WTC11 (cell line): ENCODE measurements at regions not wholly inside any gene's neighbourhood (a gene's known extent, or its start where the extent isn't known, plus 50 kb on each side); places are given as distances from the start of the nearest gene placed in this dataset.
A peak's percentile ranks its signal among the peaks of the same experiment; 100 is the strongest.

Source experiments
- ATAC-seq: fragments of 200-7000 bp; cut with Tn5 transposase; 2 replicates; pipeline ENCODE4 v1.10.0; 2021; ENCODE audit warnings: mild to moderate bottlenecking, moderate library complexity
- CTCF ChIA-PET: fragments of 300-600 bp; sonication (Branson Sonifier 250); formaldehyde crosslinking; loops from one replicate; lab custom pipeline; 2021; ENCODE audit warnings: antibody characterized with exemption; lab: Charles Lee
- POLR2A ChIA-PET: fragments of 350-600 bp; sonication (Branson Sonifier 250); formaldehyde crosslinking; loops from one replicate; lab custom pipeline; 2021; ENCODE audit warnings: antibody characterized with exemption; lab: Charles Lee
- DNase-seq: peaks from one replicate; pipeline ENCODE4 v3.0.0; 2021; ENCODE audit warnings: low spot score
- H3K27ac Mint-ChIP-seq: 2 replicates; pipeline ENCODE4 v1.8.0; 2021; ENCODE audit warnings: mixed read lengths
- H3K27me3 Mint-ChIP-seq: 2 replicates; pipeline ENCODE4 v1.8.0; 2021; ENCODE audit warnings: low read depth, mild to moderate bottlenecking, moderate library complexity, mixed read lengths
- H3K36me3 Mint-ChIP-seq: 2 replicates; pipeline ENCODE4 v1.8.0; 2021; ENCODE audit warnings: mixed read lengths
- H3K4me1 Mint-ChIP-seq: 2 replicates; pipeline ENCODE4 v1.8.0; 2022; ENCODE audit warnings: mixed read lengths
- H3K4me3 Mint-ChIP-seq: 2 replicates; pipeline ENCODE4 v1.8.0; 2021; ENCODE audit warnings: mild to moderate bottlenecking, moderate library complexity, mixed read lengths
- H3K9me3 Mint-ChIP-seq: 2 replicates; pipeline ENCODE4 v1.8.0; 2021; ENCODE audit warnings: mixed read lengths
- ATF2 ChIP-seq: sonication (generic); formaldehyde crosslinking; IDR thresholded peaks from 2 replicates; pipeline ENCODE4 v1.8.1; 2022; ENCODE audit warnings: low read depth, missing genetic modification reagents, borderline replicate concordance
- ATF6 ChIP-seq: sonication (generic); formaldehyde crosslinking; IDR thresholded peaks from 2 replicates; pipeline ENCODE4 v1.8.1; 2023; ENCODE audit warnings: mild to moderate bottlenecking, missing genetic modification reagents
- CDX4 ChIP-seq: fragments of 250-450 bp; sonication (Bioruptor Pico); IDR thresholded peaks from 2 replicates; pipeline ENCODE4 v1.9.0; 2021; ENCODE audit warnings: moderate library complexity, mild to moderate bottlenecking, inconsistent platforms, borderline replicate concordance
- FOXJ3 ChIP-seq: sonication (generic); formaldehyde crosslinking; IDR thresholded peaks from 2 replicates; pipeline ENCODE4 v1.9.0; 2021; ENCODE audit warnings: missing genetic modification reagents, mild to moderate bottlenecking, borderline replicate concordance
- JUN ChIP-seq: sonication (generic); formaldehyde crosslinking; IDR thresholded peaks from 2 replicates; pipeline ENCODE4 v1.8.0; 2023; ENCODE audit warnings: mild to moderate bottlenecking, missing genetic modification reagents
- MAX ChIP-seq: sonication (generic); formaldehyde crosslinking; IDR thresholded peaks from 2 replicates; pipeline ENCODE4 v1.8.0; 2022; ENCODE audit warnings: mild to moderate bottlenecking, missing genetic modification reagents
- MYBL2 ChIP-seq: sonication (generic); formaldehyde crosslinking; IDR thresholded peaks from 2 replicates; pipeline ENCODE4 v1.8.1; 2023; ENCODE audit warnings: mild to moderate bottlenecking, moderate library complexity, missing genetic modification reagents
- NFYB ChIP-seq: sonication (generic); formaldehyde crosslinking; conservative IDR thresholded peaks from 2 replicates; pipeline ENCODE4 v1.8.0; 2022; ENCODE audit warnings: low read depth, missing genetic modification reagents
- NR1H2 ChIP-seq: sonication (generic); formaldehyde crosslinking; IDR thresholded peaks from 2 replicates; pipeline ENCODE4 v1.9.0; 2021; ENCODE audit warnings: mild to moderate bottlenecking, moderate library complexity, missing genetic modification reagents
- PREB ChIP-seq: sonication (generic); formaldehyde crosslinking; IDR thresholded peaks from 2 replicates; pipeline ENCODE4 v1.8.1; 2022; ENCODE audit warnings: mild to moderate bottlenecking, missing genetic modification reagents, moderate library complexity, borderline replicate concordance
- STAT6 ChIP-seq: sonication (generic); formaldehyde crosslinking; conservative IDR thresholded peaks from 2 replicates; pipeline ENCODE4 v1.8.1; 2023; ENCODE audit warnings: mild to moderate bottlenecking, low read depth, missing genetic modification reagents, moderate library complexity
- USF2 ChIP-seq: sonication (generic); formaldehyde crosslinking; IDR thresholded peaks from 2 replicates; pipeline ENCODE4 v1.8.1; 2023; ENCODE audit warnings: mild to moderate bottlenecking, missing genetic modification reagents, moderate library complexity
- ZBTB21 ChIP-seq: sonication (generic); formaldehyde crosslinking; IDR thresholded peaks from 2 replicates; pipeline ENCODE4 v1.8.1; 2023; ENCODE audit warnings: mild to moderate bottlenecking, missing genetic modification reagents, borderline replicate concordance
- ZNF219 ChIP-seq: sonication (generic); formaldehyde crosslinking; IDR thresholded peaks from 2 replicates; pipeline ENCODE4 v1.8.0; 2023; ENCODE audit warnings: missing genetic modification reagents, mild to moderate bottlenecking, borderline replicate concordance
- ZNF232 ChIP-seq: sonication (generic); formaldehyde crosslinking; IDR thresholded peaks from 2 replicates; pipeline ENCODE4 v1.8.0; 2022; ENCODE audit warnings: mild to moderate bottlenecking, missing genetic modification reagents
- ZNF671 ChIP-seq: fragments of 250-450 bp; sonication (Bioruptor Pico); IDR thresholded peaks from 2 replicates; pipeline ENCODE4 v1.8.0; 2021; ENCODE audit warnings: mild to moderate bottlenecking

DNA sequence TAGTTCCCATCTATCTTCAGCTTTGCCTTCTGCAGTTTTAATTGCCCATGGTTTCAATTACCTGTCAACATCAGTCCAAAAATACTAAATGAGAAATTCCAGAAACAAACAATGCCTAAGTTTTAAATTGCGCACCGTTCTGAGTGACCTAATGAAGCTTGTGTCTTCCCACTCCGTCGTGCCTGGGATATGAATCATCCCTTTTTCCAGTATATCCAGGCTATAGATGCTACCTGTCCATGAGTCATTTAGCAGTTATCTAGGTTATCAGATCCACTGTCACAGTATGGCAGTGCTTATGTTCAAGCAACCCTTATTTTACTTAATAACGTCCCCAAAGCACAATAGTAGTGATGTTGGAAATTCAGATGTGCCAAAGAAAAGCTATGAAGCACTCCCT is 363.6 kb upstream of the FAM241A start:
- Mint-ChIP-seq H3K36me3 (no peaks in the 10 kb centered on the region), H3K27ac (no peak overlapping the region), H3K27me3 (no peaks in the 10 kb centered on the region), H3K4me1 (peaks cover 6% of the 10 kb centered on the region), H3K4me3 (no peak overlapping the region), H3K9me3 (no peaks in the 10 kb centered on the region)
- no peak for TF ChIP-seq JUN (CRISPR knock-in tag)
- no peak for TF ChIP-seq STAT6
- no peak for TF ChIP-seq ZNF232
- TF ChIP-seq CDX4 (CRISPR knock-in tag), result no peak
- TF ChIP-seq USF2 (CRISPR knock-in tag), result no peak
- TF ChIP-seq ZBTB21, result no peak
- TF ChIP-seq ATF2 (CRISPR knock-in tag), result no peak
- TF ChIP-seq NFYB (CRISPR knock-in tag), result no peak
- TF ChIP-seq MYBL2 (CRISPR knock-in tag), result no peak
- TF ChIP-seq NR1H2 (CRISPR knock-in tag), result no peak
- TF ChIP-seq FOXJ3, result no peak
- TF ChIP-seq ATF6 (CRISPR knock-in tag), result no peak
- no peak for TF ChIP-seq ZNF671 (CRISPR knock-in tag)
- no peak for ATAC-seq
- no peak for DNase-seq
- ChIA-PET POLR2A (no interaction called here), CTCF (no interaction called here)

DNA sequence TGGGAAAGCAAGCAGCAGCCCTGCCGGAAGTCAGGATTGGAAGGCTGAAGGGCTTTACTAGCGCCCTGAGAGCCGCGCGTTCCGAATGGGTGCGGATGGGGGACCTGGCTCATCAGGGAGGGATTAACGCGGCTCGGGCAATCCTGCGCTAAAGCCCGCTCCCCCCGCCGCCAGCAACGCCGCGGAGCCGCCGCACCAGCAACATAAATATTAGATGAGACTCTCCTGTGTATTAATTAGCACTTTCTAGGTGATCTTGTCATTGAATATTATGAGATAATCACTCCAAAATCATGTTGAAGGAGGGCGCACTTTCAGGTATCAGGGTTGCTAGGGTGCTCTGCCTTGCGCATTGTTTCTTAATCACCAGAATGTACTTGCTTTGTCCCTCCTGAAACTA is 357.2 kb upstream of the FAM241A start:
- H3K4me3 Mint-ChIP-seq, result peak overlapping the region; percentile 65
- peaks cover 26% of the 10 kb centered on the region for H3K4me1 Mint-ChIP-seq
- ChIA-PET CTCF (no interaction called here), POLR2A (no interaction called here)
- ATAC-seq (peak; percentile 96), DNase-seq (peak; percentile 65)
- H3K27ac Mint-ChIP-seq, result no peak overlapping the region
- no peaks in the 10 kb centered on the region for H3K36me3 Mint-ChIP-seq
- no peak for TF ChIP-seq ZNF219 (CRISPR knock-in tag)
- TF ChIP-seq PREB (CRISPR knock-in tag), result no peak
- 0 out of 2 replicates have a peak, but pooled peaks have one; percentile 27 for TF ChIP-seq MAX (CRISPR knock-in tag)
- no peaks in the 10 kb centered on the region for H3K9me3 Mint-ChIP-seq
- H3K27me3 Mint-ChIP-seq, result peaks cover 11% of the 10 kb centered on the region
